CD14-positive monocyte (primary cell): ENCODE measurements at regions not wholly inside any gene's neighbourhood (a gene's known extent, or its start where the extent isn't known, plus 50 kb on each side); places are given as distances from the start of the nearest gene placed in this dataset.

Source experiments
- DNase-seq, 3 donors: peaks; one replicate each; pipeline ENCODE4 v3.0.0-alpha.2; 2011 to 2022
- H2AFZ ChIP-seq: 2 replicates; pipeline ENCODE4 v1.6.0; 2012; ENCODE audit warnings: mild to moderate bottlenecking, low read depth, low read length, inconsistent platforms; ENCODE audit not compliant: insufficient read depth, poor library complexity, severe bottlenecking
- H3K27ac ChIP-seq, 2 donors: 1 replicate in 1 of 2; 2 replicates in 1 of 2; pipeline ENCODE4 v1.5.1; 2012 to 2013; ENCODE audit warnings: low read length in 2 of 2, control low read depth in 1 of 2, inconsistent platforms in 1 of 2, low read depth in 1 of 2, mild to moderate bottlenecking in 1 of 2
- H3K27me3 ChIP-seq, 2 donors: one replicate each; pipeline versions ENCODE4 v1.6.0 to v1.6.1; 2011 to 2013; ENCODE audit warnings: low read length in 2 of 2; ENCODE audit not compliant: control insufficient read depth in 2 of 2, insufficient read depth in 2 of 2
- H3K36me3 ChIP-seq, 2 donors: replicated peaks in 1 of 2; 1 replicate in 1 of 2; 2 replicates in 1 of 2; pipeline versions ENCODE4 v1.5.1 to v1.6.1; 2012 to 2013; ENCODE audit warnings: low read length in 2 of 2, control low read depth in 1 of 2, inconsistent platforms in 1 of 2, mild to moderate bottlenecking in 1 of 2; ENCODE audit not compliant: insufficient read depth in 2 of 2, control insufficient read depth in 1 of 2
- H3K4me1 ChIP-seq, 2 donors: 1 replicate in 1 of 2; 2 replicates in 1 of 2; pipeline versions ENCODE4 v1.5.1 to v1.6.1; 2012 to 2013; ENCODE audit warnings: low read length in 2 of 2, control low read depth in 1 of 2, inconsistent platforms in 1 of 2, mild to moderate bottlenecking in 1 of 2, moderate library complexity in 1 of 2; ENCODE audit not compliant: insufficient read depth in 2 of 2, control insufficient read depth in 1 of 2
- H3K4me2 ChIP-seq: replicated peaks from 2 replicates; pipeline ENCODE3; 2012; ENCODE audit warnings: low read length, moderate library complexity, mild to moderate bottlenecking; ENCODE audit not compliant: poor library complexity, severe bottlenecking; ENCODE audit errors: extremely low read depth
- H3K4me3 ChIP-seq, 3 experiments: fragments of 200-600 bp in 1 of 3; sonication (generic) in 1 of 3; replicated peaks in 1 of 3; 1 replicate in 2 of 3; 2 replicates in 1 of 3; pipeline ENCODE4 v1.5.1; 2011 to 2013; ENCODE audit warnings: low read length in 3 of 3, mild to moderate bottlenecking in 3 of 3, control low read depth in 2 of 3, low read depth in 2 of 3, inconsistent platforms in 1 of 3, moderate library complexity in 1 of 3
- H3K79me2 ChIP-seq: 2 replicates; pipeline ENCODE4 v1.6.0; 2012; ENCODE audit warnings: mild to moderate bottlenecking, control low read depth, inconsistent platforms, low read length, moderate library complexity; ENCODE audit not compliant: insufficient read depth
- H3K9ac ChIP-seq: 2 replicates; pipeline ENCODE4 v1.6.0; 2017; ENCODE audit warnings: low read length, mild to moderate bottlenecking; ENCODE audit not compliant: insufficient read depth, poor library complexity, severe bottlenecking
- H3K9me3 ChIP-seq, 2 donors: replicated peaks in 1 of 2; 1 replicate in 1 of 2; 2 replicates in 1 of 2; pipeline versions ENCODE4 v1.5.1 to v1.6.1; 2012 to 2013; ENCODE audit warnings: low read length in 2 of 2, control low read depth in 1 of 2; ENCODE audit not compliant: control insufficient read depth in 1 of 2, insufficient read depth in 1 of 2
- H4K20me1 ChIP-seq: 2 replicates; pipeline ENCODE4 v1.6.0; 2012; ENCODE audit warnings: mild to moderate bottlenecking, low read length, control low read depth, moderate library complexity; ENCODE audit not compliant: insufficient read depth
- H3K27ac Mint-ChIP-seq, 7 donors: one replicate each; pipeline ENCODE4 v1.8.0; 2020; ENCODE audit warnings: mild to moderate bottlenecking in 7 of 7, mixed read lengths in 7 of 7, moderate library complexity in 6 of 7, inconsistent platforms in 2 of 7
- H3K27me3 Mint-ChIP-seq, 3 donors: one replicate each; pipeline ENCODE4 v1.8.0; 2021 to 2022; ENCODE audit warnings: low read depth in 3 of 3, mild to moderate bottlenecking in 3 of 3, mixed read lengths in 3 of 3, moderate library complexity in 3 of 3, inconsistent platforms in 1 of 3
- H3K36me3 Mint-ChIP-seq, 2 donors: one replicate each; pipeline ENCODE4 v1.8.0; 2020; ENCODE audit warnings: mixed read lengths in 2 of 2, inconsistent platforms in 1 of 2, mild to moderate bottlenecking in 1 of 2
- H3K4me1 Mint-ChIP-seq: one replicate; pipeline ENCODE4 v1.8.0; 2020; ENCODE audit warnings: mild to moderate bottlenecking, mixed read lengths
- H3K4me3 Mint-ChIP-seq, 2 donors: one replicate each; pipeline ENCODE4 v1.8.0; 2020; ENCODE audit warnings: mild to moderate bottlenecking in 2 of 2, mixed read lengths in 2 of 2, moderate library complexity in 1 of 2
- H3K9me3 Mint-ChIP-seq, 7 donors: one replicate each; pipeline ENCODE4 v1.8.0; 2020 to 2022; ENCODE audit warnings: mixed read lengths in 7 of 7, mild to moderate bottlenecking in 6 of 7, moderate library complexity in 6 of 7, inconsistent platforms in 2 of 7
- CTCF ChIP-seq: fragments of 200-600 bp; IDR thresholded peaks from one replicate; pipeline ENCODE4 v1.8.0; 2022; ENCODE audit warnings: antibody characterized with exemption, mild to moderate bottlenecking
- WGBS: methylation state at CpG from one replicate; pipeline ENCODE4 v1.1.5; 2013; ENCODE audit warnings: missing lambda C conversion rate; ENCODE audit not compliant: insufficient coverage; 5-methylcytosine and 5-hydroxymethylcytosine counted together
- intact Hi-C, 2 donors: fragments of 100-400 bp; cut with micrococcal nuclease; formaldehyde crosslinking; loops; one replicate each; pipeline versions ENCODE4 v1.15.0 to v1.15.1; 2023

GRCh38 chr19:28422046-28422445, 790.9 kb downstream of the UQCRFS1 start:
- no peak overlapping the region for H3K4me3 Mint-ChIP-seq
- no peaks in the 10 kb centered on the region for H3K79me2 ChIP-seq
- H3K9me3 ChIP-seq: peaks cover 0 to 4% of the 10 kb centered on the region in 2 donors
- H3K27ac ChIP-seq: no peak overlapping the region
- H3K4me1 ChIP-seq: no peaks in the 10 kb centered on the region
- H3K4me1 Mint-ChIP-seq: no peaks in the 10 kb centered on the region
- H3K4me3 ChIP-seq: no peak overlapping the region
- no peaks in the 10 kb centered on the region for H3K36me3 Mint-ChIP-seq
- DNase-seq: no peak
- H3K27me3 Mint-ChIP-seq: peaks cover 0 to 5% (median 4%) of the 10 kb centered on the region in 3 donors
- WGBS: 78% methylated on average over 4 of the region's 7 CpGs
- H3K27me3 ChIP-seq: no peaks in the 10 kb centered on the region
- no peak overlapping the region for H3K9ac ChIP-seq
- H3K36me3 ChIP-seq: no peaks in the 10 kb centered on the region
- TF ChIP-seq CTCF: no peak
- no peak overlapping the region for H2AFZ ChIP-seq
- H3K4me2 ChIP-seq: no peak overlapping the region
- peaks cover 0 to 9% (median 0%) of the 10 kb centered on the region in 7 donors for H3K9me3 Mint-ChIP-seq
- intact Hi-C loops: no loop called here
- H4K20me1 ChIP-seq: no peaks in the 10 kb centered on the region
- H3K27ac Mint-ChIP-seq: no peak overlapping the region

- H3K9me3 ChIP-seq: peaks cover 0 to 4% of the 10 kb centered on the region in 2 donors
- intact Hi-C loops: no loop called here
- no peak overlapping the region for H3K9ac ChIP-seq
- Mint-ChIP-seq H3K4me1 (no peaks in the 10 kb centered on the region), H3K27me3 (peaks cover 0 to 5% (median 4%) of the 10 kb centered on the region in 3 donors), H3K9me3 (peaks cover 0 to 9% (median 0%) of the 10 kb centered on the region in 7 donors), H3K36me3 (no peaks in the 10 kb centered on the region), H3K4me3 (no peak overlapping the region), H3K27ac (no peak overlapping the region)
- TF ChIP-seq CTCF: no peak
- H3K79me2 ChIP-seq: no peaks in the 10 kb centered on the region
- H3K4me1 ChIP-seq: no peaks in the 10 kb centered on the region
- no peak overlapping the region for H3K4me2 ChIP-seq
- no peaks in the 10 kb centered on the region for H4K20me1 ChIP-seq
- no peak for DNase-seq
- H3K27ac ChIP-seq: no peak overlapping the region
- H3K27me3 ChIP-seq: no peaks in the 10 kb centered on the region
- H3K36me3 ChIP-seq: no peaks in the 10 kb centered on the region
- H3K4me3 ChIP-seq: no peak overlapping the region
- WGBS: 85% methylated on average over 5 of the region's 13 CpGs
- H2AFZ ChIP-seq: no peak overlapping the region
Observed at GRCh38 chr19:28420811-28421550, 792.0 kb downstream of the UQCRFS1 start.
